ENCODE measurements at regions not wholly inside any gene's neighbourhood (a gene's known extent, or its start where the extent isn't known, plus 50 kb on each side); places are given as distances from the start of the nearest gene placed in this dataset.
"Not testable (repeated sequence)": the region's sequence is repeated elsewhere in the genome, so short reads cannot be mapped to it uniquely, and the experiment has no call there.

GRCh38 chr13:84823528-84823927 lies 941.3 kb upstream of the SLITRK1 start:
- no peak for DNase-seq

DNA sequence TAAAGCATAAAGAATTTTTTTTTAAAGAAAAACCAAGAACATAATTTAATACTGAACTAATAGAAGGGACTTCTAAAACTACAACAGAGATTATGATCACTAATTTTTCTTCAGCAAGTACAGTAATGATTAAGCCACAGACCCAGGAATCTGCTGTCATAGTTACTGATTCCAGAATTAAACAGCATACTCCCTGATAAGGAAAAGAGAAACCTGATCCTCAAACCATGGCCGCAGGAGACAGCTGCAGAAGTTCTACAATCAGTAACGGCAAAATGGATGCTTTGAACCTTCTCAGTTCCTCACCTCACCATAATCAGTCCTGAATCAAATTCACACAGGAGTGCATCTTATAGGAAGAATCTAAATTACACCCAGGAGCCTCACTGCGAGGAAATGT lies 939.0 kb upstream of the SLITRK1 start:
- no peak for DNase-seq

- no peak for DNase-seq
Measured at GRCh38 chr13:84816567-84817105, 934.4 kb upstream of the SLITRK1 start.

- no peak for DNase-seq
Measured at GRCh38 chr13:84812789-84813188, 930.5 kb upstream of the SLITRK1 start.

- no peak for DNase-seq
Measured at GRCh38 chr13:84812078-84812477, 929.8 kb upstream of the SLITRK1 start.

DNA sequence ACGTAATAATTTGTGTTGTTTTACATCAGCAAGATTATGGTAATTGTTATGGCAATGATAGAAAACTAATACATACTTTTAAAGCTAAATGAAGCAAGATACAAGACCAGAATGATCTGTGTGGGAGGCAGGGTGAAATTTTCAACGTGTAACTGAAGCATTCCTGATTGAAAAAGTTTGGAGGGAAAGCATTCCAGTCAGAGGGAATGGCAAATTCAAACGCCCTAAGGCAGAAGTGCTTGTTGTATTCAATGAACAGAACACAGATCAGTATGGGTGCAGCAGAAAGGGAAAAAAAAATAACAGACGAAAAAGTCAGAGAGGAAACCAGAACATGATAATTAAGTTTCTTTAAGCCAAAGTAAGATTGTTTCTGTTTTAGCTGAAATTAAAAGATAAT lies 928.5 kb upstream of the SLITRK1 start:
- DNase-seq, result no peak

DNA sequence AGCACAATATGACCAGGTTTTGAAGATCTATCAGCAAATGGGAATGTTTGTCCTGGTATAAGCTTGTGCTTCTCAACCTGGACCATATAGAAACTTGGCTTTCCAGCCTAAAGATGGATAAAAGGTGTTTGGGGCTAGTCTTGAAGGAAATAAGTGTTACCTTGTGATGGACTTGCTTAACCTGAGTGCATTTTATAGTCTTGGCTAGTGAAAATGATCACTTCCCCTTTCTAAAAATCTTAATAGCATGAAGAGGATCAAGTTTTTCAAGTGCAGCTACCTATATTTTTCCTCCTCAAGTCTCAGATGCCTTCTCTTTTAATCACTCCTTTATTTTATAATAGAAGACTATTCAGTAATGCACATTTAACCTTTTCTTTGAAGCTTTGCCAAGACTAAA lies 919.8 kb upstream of the SLITRK1 start:
- no peak for DNase-seq

DNA sequence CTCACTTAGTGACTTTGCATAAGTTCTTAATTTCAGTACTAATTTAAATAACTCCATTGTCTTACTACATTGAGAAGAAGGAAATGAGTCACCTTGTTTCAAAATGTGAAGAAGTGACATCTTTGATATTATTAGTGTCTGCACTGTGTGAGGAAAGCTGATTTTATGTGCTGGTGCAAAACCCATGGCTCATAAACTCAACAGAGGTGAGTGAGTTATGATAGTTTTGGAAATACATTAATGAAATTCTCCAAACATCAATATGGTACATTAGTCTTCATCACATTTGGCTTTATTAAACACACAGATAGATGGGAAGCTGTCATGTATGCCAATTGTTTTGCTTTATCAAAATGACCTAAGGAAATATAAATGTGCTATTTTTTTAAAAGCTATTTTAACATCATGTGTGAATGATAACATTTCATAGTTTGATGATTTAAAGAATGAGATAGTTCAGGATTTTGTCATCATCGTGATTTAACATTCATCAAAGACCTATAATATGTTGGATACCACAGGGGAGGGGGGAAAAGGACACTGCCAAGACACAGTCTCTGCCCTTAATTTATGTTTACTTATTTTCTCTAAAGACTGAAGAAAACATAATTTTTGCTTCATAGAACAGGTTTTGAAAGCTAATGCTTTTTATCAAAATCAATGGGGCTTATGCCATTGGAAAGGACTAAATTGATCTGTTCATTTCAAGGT lies 902.3 kb upstream of the SLITRK1 start:
- DNase-seq, result no peak

- no peak for DNase-seq
Measured at GRCh38 chr13:84777316-84777715, 895.0 kb upstream of the SLITRK1 start.

GRCh38 chr13:84776593-84776992 lies 894.3 kb upstream of the SLITRK1 start:
- DNase-seq, result no peak

DNA sequence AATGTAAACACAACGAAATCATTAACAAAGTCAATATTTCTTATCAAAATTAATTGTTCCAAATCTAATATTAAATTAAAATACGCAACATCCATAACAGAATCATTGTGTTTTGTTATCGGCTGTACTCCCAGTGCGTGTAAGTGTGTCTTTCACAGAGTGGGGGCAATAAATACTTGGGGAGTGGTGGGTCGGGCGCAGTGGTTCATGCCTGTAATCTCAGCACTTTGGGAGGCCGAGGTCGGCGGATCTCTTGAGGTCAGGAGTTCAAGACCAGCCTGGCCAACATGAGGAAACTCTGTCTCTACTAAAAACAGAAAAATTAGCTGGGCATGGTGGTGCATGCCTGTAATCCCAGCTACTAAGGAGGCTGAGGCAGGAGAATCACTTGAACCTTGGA lies 893.6 kb upstream of the SLITRK1 start:
- not testable (repeated sequence) for DNase-seq

DNA sequence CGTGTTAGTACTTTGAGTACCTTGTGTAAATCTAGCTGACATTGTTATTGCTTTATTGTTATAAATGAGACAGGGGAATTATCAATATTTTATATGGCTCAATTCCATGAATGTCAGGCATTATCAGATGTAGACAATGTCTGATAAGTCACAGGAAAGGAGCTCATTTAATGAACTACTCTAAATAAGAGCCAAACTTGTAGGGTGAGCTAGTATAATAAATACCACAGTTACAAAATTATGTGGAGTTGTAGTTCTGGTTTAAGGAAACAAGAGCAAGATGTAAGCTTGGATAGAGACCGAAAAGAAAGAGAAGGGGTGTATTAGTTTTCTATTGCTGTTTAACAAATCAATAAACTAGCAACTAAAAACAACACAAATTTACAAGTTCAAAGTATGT lies 891.8 kb upstream of the SLITRK1 start:
- no peak for DNase-seq

- no peak for DNase-seq
Measured at GRCh38 chr13:84760956-84761355, 878.7 kb upstream of the SLITRK1 start.

DNA sequence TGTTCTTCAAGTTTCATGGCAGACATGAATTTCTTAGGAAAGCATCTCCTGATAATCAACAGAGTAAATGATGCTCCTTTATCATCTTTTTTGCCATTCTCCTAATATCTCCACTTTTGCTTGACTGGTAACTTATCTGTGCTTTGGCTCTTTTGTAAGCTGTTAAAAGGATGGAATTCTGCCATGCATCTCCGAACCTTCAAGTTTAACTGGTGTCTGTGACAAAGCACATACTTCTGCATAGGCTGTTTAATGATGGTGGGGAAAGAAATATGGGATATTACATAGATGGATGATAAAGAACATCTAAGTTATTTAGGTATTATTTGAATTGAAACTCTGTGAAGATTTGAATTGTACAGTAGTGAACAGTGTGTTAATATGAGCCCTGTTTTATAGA lies 866.9 kb upstream of the SLITRK1 start:
- DNase-seq, result no peak

DNA sequence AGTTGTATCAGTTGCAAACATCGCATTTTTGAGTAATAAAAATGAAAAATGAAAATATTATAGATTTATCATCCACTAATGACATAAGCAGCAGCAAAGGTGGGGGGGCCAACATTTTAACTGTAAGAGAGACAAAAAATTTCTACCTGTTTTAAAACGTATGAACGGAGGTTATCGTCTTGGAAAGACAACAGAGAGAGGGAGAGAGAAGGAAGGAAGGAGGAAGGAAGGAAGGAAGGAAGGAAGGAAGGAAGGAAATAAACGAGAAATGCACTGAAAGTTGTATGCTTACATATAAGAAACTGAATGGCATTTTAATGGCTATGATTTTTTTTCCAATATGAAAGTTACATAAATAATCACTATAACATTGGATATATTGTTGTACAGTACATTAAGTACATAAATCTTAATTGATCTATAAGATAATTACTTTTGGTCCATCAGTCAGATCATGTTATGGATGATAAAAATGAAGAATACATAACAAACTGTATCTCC lies 862.8 kb upstream of the SLITRK1 start:
- DNase-seq, result no peak

DNA sequence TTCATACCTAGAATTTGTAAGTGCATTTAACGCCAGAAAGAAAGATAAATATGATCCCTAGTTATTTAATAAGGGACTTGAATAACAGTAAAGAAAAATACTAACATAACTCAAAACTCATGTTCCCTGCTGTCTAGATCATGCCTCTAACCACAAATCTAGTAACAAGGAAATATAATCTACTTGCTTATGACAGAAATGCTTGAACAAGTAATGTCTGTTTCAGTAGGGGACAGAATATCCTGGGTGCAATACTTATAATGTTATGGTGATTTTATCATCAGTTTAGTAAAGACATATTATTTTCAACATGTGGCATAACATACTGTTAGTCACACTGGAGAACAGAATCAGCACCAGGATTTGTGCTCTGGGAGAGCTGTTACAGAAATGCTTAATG lies 861.9 kb upstream of the SLITRK1 start:
- DNase-seq, result no peak

DNA sequence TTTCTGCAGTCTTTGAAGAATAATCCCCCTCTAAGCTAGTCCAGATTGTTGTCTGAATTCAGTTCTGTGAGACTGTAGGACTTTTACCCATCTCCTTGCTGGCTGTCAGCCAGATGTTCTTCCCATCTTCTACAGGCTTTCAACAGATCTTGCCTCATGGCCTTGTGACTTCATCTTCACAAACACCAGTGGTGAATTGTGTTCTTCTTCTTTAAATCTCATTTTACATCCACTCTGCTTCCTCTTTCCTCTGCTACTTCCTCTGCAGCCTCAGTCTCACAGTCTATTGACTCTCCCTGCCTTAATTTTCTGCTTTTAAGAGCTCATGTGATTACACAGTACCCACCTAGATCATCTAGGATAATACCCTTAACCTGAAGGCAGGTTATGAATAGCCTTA lies 859.0 kb upstream of the SLITRK1 start:
- DNase-seq, result no peak

DNA sequence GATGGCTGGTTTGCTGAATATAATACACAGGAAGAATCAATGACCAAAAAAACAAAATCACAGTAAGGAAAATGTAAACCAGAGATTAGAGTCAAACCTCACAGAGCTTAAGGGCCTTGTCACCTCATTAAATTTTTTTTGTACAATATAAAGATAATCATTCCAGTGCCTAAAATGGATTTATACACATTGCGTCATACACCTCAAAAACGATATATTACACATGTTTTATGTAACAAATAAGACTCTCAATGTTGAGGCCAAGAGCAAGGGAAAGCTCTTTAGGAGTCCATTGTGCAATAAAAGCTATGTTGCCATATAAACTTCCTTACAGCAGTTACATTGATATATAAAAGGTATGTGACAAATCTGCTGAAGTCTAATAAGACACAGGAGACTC lies 856.7 kb upstream of the SLITRK1 start:
- DNase-seq, result no peak

- no peak for DNase-seq
Measured at GRCh38 chr13:84737661-84738060, 855.4 kb upstream of the SLITRK1 start.

- no peak for DNase-seq
Measured at GRCh38 chr13:84730376-84730775, 848.1 kb upstream of the SLITRK1 start.

DNA sequence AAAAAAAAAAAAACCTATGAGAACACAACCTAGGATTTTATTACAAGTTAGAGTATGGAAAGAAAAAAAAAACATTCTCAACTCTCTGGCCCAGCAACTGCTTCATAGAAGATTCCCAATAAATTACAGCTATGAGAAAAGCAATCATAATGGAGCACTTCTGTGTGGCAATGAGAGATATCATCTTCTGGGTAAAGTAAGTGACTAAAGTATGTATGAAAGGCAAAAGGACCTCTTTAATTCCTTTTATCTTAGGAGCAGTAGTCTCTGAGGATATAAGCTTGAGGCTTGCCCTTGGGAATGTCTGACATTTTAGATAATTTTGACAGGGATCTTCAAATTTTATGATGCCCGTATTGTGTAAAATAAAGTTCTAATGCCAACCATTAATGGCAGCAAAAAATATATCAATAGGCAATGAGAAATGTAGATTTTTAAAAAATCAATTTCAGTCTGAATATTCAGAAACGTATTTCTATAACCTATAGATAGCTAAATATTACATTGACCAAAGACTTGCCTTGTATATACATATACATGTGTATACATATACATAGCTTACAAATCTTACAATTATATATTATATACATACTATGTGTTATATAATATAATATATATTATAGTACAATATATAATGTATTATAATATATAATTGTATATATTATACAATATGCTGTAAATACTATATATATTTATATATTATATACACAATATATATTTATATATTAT lies 823.9 kb upstream of the SLITRK1 start:
- no peak for DNase-seq

DNA sequence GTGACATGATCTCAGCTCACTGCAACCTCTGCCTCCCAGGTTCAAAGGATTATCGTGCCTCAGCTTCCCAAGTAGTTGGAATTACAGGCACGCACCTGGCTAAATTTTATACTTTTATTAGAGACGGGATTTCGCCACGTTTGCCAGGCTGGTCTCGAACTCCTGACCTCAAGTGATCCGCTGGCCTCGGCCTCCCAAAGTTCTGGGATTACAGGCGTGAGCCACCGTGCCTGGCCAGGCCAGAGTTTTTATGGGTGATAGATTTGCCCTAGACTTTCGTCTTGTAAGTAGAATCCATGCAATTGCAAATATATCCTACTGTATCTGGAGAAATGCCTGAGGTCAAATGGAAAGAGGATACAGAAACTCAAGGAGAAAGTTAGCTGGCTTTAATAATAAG lies 819.9 kb upstream of the SLITRK1 start:
- no peak for DNase-seq

DNA sequence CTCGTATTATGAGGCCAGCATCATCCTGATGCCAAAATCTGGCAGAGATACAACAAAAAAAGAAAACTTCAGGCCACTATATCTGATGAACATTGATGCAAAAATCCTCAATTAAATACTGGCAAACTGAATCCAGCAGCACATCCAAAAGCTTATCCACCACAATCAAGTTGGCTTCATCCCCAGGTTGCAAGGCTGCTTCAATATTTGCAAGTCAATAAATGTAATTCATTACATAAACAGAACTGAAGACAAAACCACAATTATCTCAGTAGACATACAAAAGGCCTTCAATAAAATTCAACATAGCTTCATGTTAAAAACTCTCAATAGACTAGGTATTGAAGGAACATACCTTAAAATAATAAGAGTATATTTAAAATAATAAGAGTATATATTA lies 815.3 kb upstream of the SLITRK1 start:
- not testable (repeated sequence) for DNase-seq

GRCh38 chr13:84686973-84687372 lies 804.7 kb upstream of the SLITRK1 start:
- no peak for DNase-seq
